GM18502 (cell line): ENCODE measurements at regions not wholly inside any gene's neighbourhood (a gene's known extent, or its start where the extent isn't known, plus 50 kb on each side); places are given as distances from the start of the nearest gene placed in this dataset.

Experiments
- ATAC-seq: cut with Tn5 transposase; IDR thresholded peaks from one replicate; pipeline ENCODE4 v1.9.1; 2021; ENCODE audit warnings: mild to moderate bottlenecking; ENCODE audit not compliant: unreplicated experiment, poor library complexity

GRCh38 chr14:86530457-86530856 is 1000.5 kb downstream of the FLRT2 start:
- ATAC-seq, result no peak

GRCh38 chr14:86527312-86527711 is 997.4 kb downstream of the FLRT2 start:
- ATAC-seq, result no peak

GRCh38 chr14:86525673-86526072 is 995.7 kb downstream of the FLRT2 start:
- ATAC-seq, result no peak

- ATAC-seq, result no peak
These were observed 991.9 kb downstream of the FLRT2 start for GRCh38 chr14:86521843-86522242.

GRCh38 chr14:86521031-86521730 is 991.2 kb downstream of the FLRT2 start:
- no peak for ATAC-seq

- ATAC-seq, result no peak
These were observed 988.4 kb downstream of the FLRT2 start for GRCh38 chr14:86518298-86518697.

GRCh38 chr14:86515195-86515594 is 985.3 kb downstream of the FLRT2 start:
- no peak for ATAC-seq

GRCh38 chr14:86513564-86513963 is 983.6 kb downstream of the FLRT2 start:
- ATAC-seq, result no peak

GRCh38 chr14:86513056-86513455 is 983.1 kb downstream of the FLRT2 start:
- ATAC-seq, result no peak

- ATAC-seq, result no peak
These were observed 980.5 kb downstream of the FLRT2 start for GRCh38 chr14:86510491-86510890.

GRCh38 chr14:86505808-86506207 is 975.9 kb downstream of the FLRT2 start:
- no peak for ATAC-seq

- no peak for ATAC-seq
These were observed 971.7 kb downstream of the FLRT2 start for GRCh38 chr14:86501611-86502010.

GRCh38 chr14:86491743-86492142 is 961.8 kb downstream of the FLRT2 start:
- ATAC-seq, result no peak

- no peak for ATAC-seq
These were observed 951.2 kb downstream of the FLRT2 start for GRCh38 chr14:86481104-86481503.

- no peak for ATAC-seq
These were observed 934.4 kb downstream of the FLRT2 start for GRCh38 chr14:86464341-86464740.

GRCh38 chr14:86462193-86462753 is 932.3 kb downstream of the FLRT2 start:
- no peak for ATAC-seq

GRCh38 chr14:86457481-86458135 is 927.7 kb downstream of the FLRT2 start:
- no peak for ATAC-seq

- ATAC-seq, result no peak
These were observed 920.1 kb downstream of the FLRT2 start for GRCh38 chr14:86450085-86450484.

GRCh38 chr14:86442135-86442534 is 912.2 kb downstream of the FLRT2 start:
- no peak for ATAC-seq

GRCh38 chr14:86430853-86431252 is 900.9 kb downstream of the FLRT2 start:
- no peak for ATAC-seq

- ATAC-seq, result no peak
These were observed 893.3 kb downstream of the FLRT2 start for GRCh38 chr14:86423214-86423613.

- ATAC-seq, result no peak
These were observed 890.2 kb downstream of the FLRT2 start for GRCh38 chr14:86420131-86420530.
